IMR-90 (cell line): ENCODE measurements at regions not wholly inside any gene's neighbourhood (a gene's known extent, or its start where the extent isn't known, plus 50 kb on each side); places are given as distances from the start of the nearest gene placed in this dataset.

ENCODE experiments used
- BHLHE40 ChIP-seq: fragments of 150-350 bp; IDR thresholded peaks from 2 replicates; pipeline ENCODE4 v1.6.1; 2016; ENCODE audit warnings: mild to moderate bottlenecking, low read depth, low read length
- CEBPB ChIP-seq: IDR thresholded peaks from 2 replicates; pipeline ENCODE4 v1.6.1; 2012; ENCODE audit warnings: low read depth, low read length, improper control_type of control experiment
- FOS ChIP-seq: fragments of 150-350 bp; IDR thresholded peaks from 2 replicates; pipeline ENCODE4 v1.6.1; 2016; ENCODE audit warnings: low read depth, low read length
- MXI1 ChIP-seq: IDR thresholded peaks from 2 replicates; pipeline ENCODE4 v1.6.1; 2012; ENCODE audit warnings: low read depth, mild to moderate bottlenecking, low read length, moderate library complexity, borderline replicate concordance
- NFE2L2 ChIP-seq: fragments of 150-350 bp; IDR thresholded peaks from 2 replicates; pipeline ENCODE4 v1.6.1; 2016; ENCODE audit warnings: low read depth, mild to moderate bottlenecking, low read length
- POLR2A ChIP-seq: IDR thresholded peaks from 2 replicates; pipeline ENCODE4 v1.6.1; 2012; ENCODE audit warnings: mild to moderate bottlenecking, low read depth, low read length
- RAD21 ChIP-seq: IDR thresholded peaks from 2 replicates; pipeline ENCODE4 v1.6.1; 2012; ENCODE audit warnings: low read length, improper control_type of control experiment
- RCOR1 ChIP-seq: IDR thresholded peaks from 2 replicates; pipeline ENCODE4 v1.6.1; 2012; ENCODE audit warnings: mild to moderate bottlenecking, low read length, improper control_type of control experiment; ENCODE audit not compliant: insufficient replicate concordance
- RFX5 ChIP-seq: IDR thresholded peaks from 2 replicates; pipeline ENCODE4 v1.8.0; 2012; ENCODE audit warnings: low read depth, mild to moderate bottlenecking, low read length, moderate library complexity
- SMC3 ChIP-seq: fragments of 150-350 bp; IDR thresholded peaks from 2 replicates; pipeline ENCODE4 v1.6.1; 2016; ENCODE audit warnings: low read depth, mild to moderate bottlenecking, antibody characterized with exemption, low read length, moderate library complexity
- TF ChIP-seq, protein P1 (sequence below): conservative IDR thresholded peaks from 2 replicates; pipeline ENCODE4 v1.5.1; 2012; ENCODE audit warnings: mild to moderate bottlenecking, low read depth, low read length, improper control_type of control experiment

- TF ChIP-seq BHLHE40 (no peak), NFE2L2 (no peak), FOS (no peak), POLR2A (no peak), CEBPB (no peak), SMC3 (no peak), RCOR1 (no peak), RFX5 (no peak), RAD21 (no peak), MXI1 (no peak)
- TF ChIP-seq, protein P1, sequence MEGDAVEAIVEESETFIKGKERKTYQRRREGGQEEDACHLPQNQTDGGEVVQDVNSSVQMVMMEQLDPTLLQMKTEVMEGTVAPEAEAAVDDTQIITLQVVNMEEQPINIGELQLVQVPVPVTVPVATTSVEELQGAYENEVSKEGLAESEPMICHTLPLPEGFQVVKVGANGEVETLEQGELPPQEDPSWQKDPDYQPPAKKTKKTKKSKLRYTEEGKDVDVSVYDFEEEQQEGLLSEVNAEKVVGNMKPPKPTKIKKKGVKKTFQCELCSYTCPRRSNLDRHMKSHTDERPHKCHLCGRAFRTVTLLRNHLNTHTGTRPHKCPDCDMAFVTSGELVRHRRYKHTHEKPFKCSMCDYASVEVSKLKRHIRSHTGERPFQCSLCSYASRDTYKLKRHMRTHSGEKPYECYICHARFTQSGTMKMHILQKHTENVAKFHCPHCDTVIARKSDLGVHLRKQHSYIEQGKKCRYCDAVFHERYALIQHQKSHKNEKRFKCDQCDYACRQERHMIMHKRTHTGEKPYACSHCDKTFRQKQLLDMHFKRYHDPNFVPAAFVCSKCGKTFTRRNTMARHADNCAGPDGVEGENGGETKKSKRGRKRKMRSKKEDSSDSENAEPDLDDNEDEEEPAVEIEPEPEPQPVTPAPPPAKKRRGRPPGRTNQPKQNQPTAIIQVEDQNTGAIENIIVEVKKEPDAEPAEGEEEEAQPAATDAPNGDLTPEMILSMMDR, result no peak
Observed at GRCh38 chr6:21506126-21506525, 87.4 kb upstream of the SOX4 start.
